Esophagus muscularis mucosa (tissue), 4 donors: ENCODE measurements at regions not wholly inside any gene's neighbourhood (a gene's known extent, or its start where the extent isn't known, plus 50 kb on each side); places are given as distances from the start of the nearest gene placed in this dataset.

Source experiments
- DNase-seq: peaks from one replicate; pipeline ENCODE4 v3.0.0-alpha.2; 2017; ENCODE audit errors: extremely low spot score
- H3K27ac ChIP-seq, 4 donors: fragments of 200-600 bp; sonication (generic); replicated peaks in 1 of 4; 1 replicate in 3 of 4; 2 replicates in 1 of 4; pipeline ENCODE4 v1.5.1; 2016 to 2019; ENCODE audit warnings: mild to moderate bottlenecking in 1 of 4
- H3K27me3 ChIP-seq, 4 donors: fragments of 200-600 bp; sonication (generic); one replicate each; pipeline versions ENCODE4 v1.5.1 to v1.6.0; 2016 to 2019
- H3K36me3 ChIP-seq, 4 donors: fragments of 200-600 bp; sonication (generic); one replicate each; pipeline ENCODE4 v1.5.1; 2016 to 2019
- H3K4me1 ChIP-seq, 4 donors: fragments of 200-600 bp; sonication (generic); one replicate each; pipeline ENCODE4 v1.5.1; 2016 to 2019
- H3K4me3 ChIP-seq, 4 donors: fragments of 200-600 bp; sonication (generic); 1 replicate in 2 of 4; 2 replicates in 2 of 4; pipeline ENCODE4 v1.5.1; 2016 to 2019; ENCODE audit warnings: mild to moderate bottlenecking in 4 of 4, moderate library complexity in 1 of 4
- H3K9me3 ChIP-seq, 4 donors: fragments of 200-600 bp; sonication (generic); 1 replicate in 3 of 4; 2 replicates in 1 of 4; pipeline ENCODE4 v1.5.1; 2016 to 2019
- EP300 ChIP-seq: sonication (generic); formaldehyde crosslinking; IDR thresholded peaks from one replicate; pipeline ENCODE4 v1.6.1; 2017; ENCODE audit warnings: antibody characterized with exemption
- POLR2A ChIP-seq: fragments of 450-650 bp; IDR thresholded peaks from one replicate; pipeline ENCODE4 v1.6.1; 2017; ENCODE audit warnings: antibody characterized with exemption, moderate library complexity, mild to moderate bottlenecking, low read depth
- POLR2AphosphoS5 ChIP-seq, 2 donors: sonication (generic); formaldehyde crosslinking; IDR thresholded peaks; one replicate each; pipeline ENCODE4 v1.6.1; 2017; ENCODE audit warnings: antibody characterized with exemption in 2 of 2
- WGBS: methylation state at CpG from one replicate; pipeline ENCODE4 v1.1.5; 2018; 5-methylcytosine and 5-hydroxymethylcytosine counted together
- intact Hi-C: fragments of 100-400 bp; cut with DNase I; formaldehyde crosslinking; loops from one replicate; pipeline ENCODE4 v1.15.1; 2023
- TF ChIP-seq, protein P1 (sequence below), 3 experiments: fragments of 200-600 bp in 2 of 3; fragments of 450-650 bp in 1 of 3; sonication (generic) in 2 of 3; IDR thresholded peaks; one replicate each; pipeline ENCODE4 v1.5.1; 2017 to 2019; ENCODE audit warnings: antibody characterized with exemption in 3 of 3, mild to moderate bottlenecking in 2 of 3, moderate library complexity in 1 of 3

DNA sequence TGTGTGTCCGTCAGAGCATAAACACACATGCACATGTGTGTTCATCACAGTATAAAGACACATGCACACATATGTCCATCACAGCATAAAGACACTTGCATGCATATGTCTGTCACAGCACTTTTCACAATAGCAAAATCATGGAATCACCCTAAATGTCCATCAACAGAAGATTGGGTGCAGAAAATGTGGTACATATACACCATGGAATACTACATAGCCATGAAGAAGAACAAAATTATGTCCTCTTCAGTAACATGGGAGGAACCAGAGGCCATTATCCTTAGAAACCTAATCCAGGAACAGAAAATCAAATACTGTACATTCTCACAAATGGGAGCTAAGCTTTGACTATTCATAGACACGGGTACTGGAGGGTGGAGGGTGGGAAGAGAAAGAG, 732.2 kb downstream of the GALR1 start:
- H3K9me3 ChIP-seq, result no peaks in the 10 kb centered on the region
- H3K4me3 ChIP-seq, result no peak overlapping the region
- no peaks in the 10 kb centered on the region for H3K27me3 ChIP-seq
- no peaks in the 10 kb centered on the region for H3K4me1 ChIP-seq
- intact Hi-C loops, result no loop called here
- DNase-seq, result no peak
- TF ChIP-seq, protein P1, sequence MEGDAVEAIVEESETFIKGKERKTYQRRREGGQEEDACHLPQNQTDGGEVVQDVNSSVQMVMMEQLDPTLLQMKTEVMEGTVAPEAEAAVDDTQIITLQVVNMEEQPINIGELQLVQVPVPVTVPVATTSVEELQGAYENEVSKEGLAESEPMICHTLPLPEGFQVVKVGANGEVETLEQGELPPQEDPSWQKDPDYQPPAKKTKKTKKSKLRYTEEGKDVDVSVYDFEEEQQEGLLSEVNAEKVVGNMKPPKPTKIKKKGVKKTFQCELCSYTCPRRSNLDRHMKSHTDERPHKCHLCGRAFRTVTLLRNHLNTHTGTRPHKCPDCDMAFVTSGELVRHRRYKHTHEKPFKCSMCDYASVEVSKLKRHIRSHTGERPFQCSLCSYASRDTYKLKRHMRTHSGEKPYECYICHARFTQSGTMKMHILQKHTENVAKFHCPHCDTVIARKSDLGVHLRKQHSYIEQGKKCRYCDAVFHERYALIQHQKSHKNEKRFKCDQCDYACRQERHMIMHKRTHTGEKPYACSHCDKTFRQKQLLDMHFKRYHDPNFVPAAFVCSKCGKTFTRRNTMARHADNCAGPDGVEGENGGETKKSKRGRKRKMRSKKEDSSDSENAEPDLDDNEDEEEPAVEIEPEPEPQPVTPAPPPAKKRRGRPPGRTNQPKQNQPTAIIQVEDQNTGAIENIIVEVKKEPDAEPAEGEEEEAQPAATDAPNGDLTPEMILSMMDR (IDR thresholded peaks at IDR 0.05), result no peak
- TF ChIP-seq EP300 (no peak), POLR2AphosphoS5 (IDR thresholded peaks at IDR 0.05) (no peak), POLR2A (no peak)
- 90% methylated on average over 2 of the region's 2 CpGs for WGBS
- no peak overlapping the region for H3K27ac ChIP-seq
- H3K36me3 ChIP-seq, result no peaks in the 10 kb centered on the region

DNA sequence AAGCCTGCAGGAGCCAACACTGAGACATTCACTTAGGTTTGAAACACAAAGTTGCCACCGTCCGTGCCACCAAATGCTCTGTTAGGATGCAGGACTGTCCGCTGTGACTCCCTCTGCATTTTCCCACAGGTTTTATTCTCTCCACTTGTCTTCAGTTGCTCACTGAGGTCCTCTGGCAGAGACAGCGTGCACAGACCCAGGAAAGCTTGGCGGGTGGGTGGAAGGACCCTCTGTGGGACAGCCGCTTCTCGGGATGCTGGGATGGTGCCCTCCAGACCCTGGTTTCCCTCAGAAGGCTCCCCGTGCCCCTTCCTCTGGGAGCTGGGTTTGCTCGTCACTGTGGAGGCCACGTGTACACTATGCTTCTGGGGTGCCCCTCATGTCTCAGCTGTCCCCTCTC, 733.6 kb downstream of the GALR1 start:
- H3K4me3 ChIP-seq, result no peak overlapping the region
- intact Hi-C loops, result no loop called here

DNA sequence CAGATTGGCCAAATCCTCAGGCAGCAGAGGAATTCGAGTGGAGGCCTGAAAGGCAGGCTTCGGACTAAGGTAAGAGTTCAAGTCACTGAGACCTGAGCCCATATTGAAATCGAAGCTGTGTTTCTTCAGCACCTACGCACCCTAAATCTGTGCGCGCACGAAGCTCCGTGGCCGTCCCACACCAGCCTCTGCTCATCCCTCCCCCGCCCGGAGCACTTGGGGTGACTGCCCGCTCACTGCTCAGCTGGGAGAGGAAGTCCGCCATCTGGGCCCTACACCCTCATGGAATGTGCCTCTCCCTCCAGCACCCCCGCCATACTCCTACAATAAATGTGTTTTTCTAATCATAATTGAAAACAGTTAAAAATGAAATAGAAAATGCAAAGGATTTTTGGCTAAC, 734.5 kb downstream of the GALR1 start:
- no peak overlapping the region for H3K4me3 ChIP-seq
- no peaks in the 10 kb centered on the region for H3K27me3 ChIP-seq
- WGBS, result 87% methylated on average over 14 of the region's 14 CpGs
- intact Hi-C loops, result no loop called here
- TF ChIP-seq, protein P1 (IDR thresholded peaks at IDR 0.05), result no peak
- TF ChIP-seq POLR2AphosphoS5 (IDR thresholded peaks at IDR 0.05) (no peak), EP300 (no peak)
- H3K9me3 ChIP-seq, result no peaks in the 10 kb centered on the region
- H3K36me3 ChIP-seq, result no peaks in the 10 kb centered on the region
- no peak for DNase-seq
- H3K27ac ChIP-seq, result no peak overlapping the region
- no peaks in the 10 kb centered on the region for H3K4me1 ChIP-seq

More for the DNA sequence above, 733.6 kb downstream of the GALR1 start:
- H3K27me3 ChIP-seq, result no peaks in the 10 kb centered on the region
- no peak for TF ChIP-seq EP300
- TF ChIP-seq, protein P1 (IDR thresholded peaks at IDR 0.05), result no peak
- no peaks in the 10 kb centered on the region for H3K4me1 ChIP-seq
- no peaks in the 10 kb centered on the region for H3K9me3 ChIP-seq
- no peak overlapping the region for H3K27ac ChIP-seq
- H3K36me3 ChIP-seq, result no peaks in the 10 kb centered on the region
- DNase-seq, result no peak
- WGBS, result 80% methylated on average over 8 of the region's 10 CpGs

DNA sequence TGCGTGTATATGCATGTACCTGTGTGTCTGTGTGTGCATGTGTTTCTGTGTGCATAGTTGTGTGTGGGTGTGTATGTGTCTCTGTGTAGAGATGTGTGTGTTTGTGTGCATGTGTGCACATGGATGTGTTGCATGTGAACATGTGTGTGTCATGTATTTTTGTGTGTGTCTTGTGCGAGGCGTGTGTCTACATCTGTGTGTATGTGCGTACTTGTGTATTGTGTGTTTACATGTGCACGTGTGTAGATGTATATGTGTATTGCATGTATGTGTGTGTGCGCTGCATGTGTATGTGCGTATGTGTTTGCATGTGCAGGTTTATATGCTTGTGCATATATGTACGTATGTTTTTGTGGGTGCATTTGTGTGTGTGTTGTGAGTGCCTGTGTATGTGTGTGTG, 735.2 kb downstream of the GALR1 start:
- TF ChIP-seq EP300, result no peak
- TF ChIP-seq, protein P1 (IDR thresholded peaks at IDR 0.05), result no peak
- no peak for TF ChIP-seq POLR2A
- no peak for TF ChIP-seq POLR2AphosphoS5 (IDR thresholded peaks at IDR 0.05)
- no peak for DNase-seq
- intact Hi-C loops, result no loop called here

DNA sequence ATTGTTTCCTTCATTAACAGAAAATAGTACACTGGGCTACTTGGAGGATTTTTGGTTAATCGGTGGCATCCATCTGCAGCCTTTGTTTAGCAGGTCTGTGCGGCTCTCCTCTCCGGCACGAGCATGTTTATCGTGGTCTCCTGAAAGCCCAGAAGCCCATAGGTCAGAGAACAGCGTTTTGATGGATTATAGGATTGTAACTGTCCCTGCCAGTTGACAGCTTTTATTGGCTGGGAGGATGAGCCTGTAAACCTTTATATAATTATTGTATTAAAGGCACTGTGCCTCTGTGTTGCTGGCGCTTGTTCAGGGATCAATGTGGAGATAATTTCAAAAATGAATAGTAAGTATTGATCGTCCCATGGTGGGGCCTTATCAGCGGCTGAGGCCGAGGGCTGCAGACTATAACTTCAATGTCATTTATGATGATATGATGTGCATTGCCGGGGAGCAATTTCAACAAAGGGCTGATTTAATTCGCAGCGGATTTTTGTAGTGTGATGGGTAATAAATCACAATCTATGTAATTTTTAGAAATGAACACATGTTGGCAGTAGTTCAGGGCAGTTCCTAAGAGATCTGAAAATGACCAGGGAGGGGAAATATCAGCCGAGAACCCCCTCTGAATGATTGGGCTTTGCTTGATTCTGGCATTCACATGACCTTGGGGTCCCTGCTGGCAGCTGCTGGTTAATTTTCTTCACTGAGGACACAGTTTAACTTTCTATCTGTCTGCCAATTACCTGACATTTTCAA, 736.1 kb downstream of the GALR1 start:
- no peak for TF ChIP-seq POLR2A
- TF ChIP-seq, protein P1 (IDR thresholded peaks at IDR 0.05), result no peak
- TF ChIP-seq EP300, result no peak
- TF ChIP-seq POLR2AphosphoS5 (IDR thresholded peaks at IDR 0.05), result no peak
- no peak overlapping the region for H3K4me3 ChIP-seq

More for the DNA sequence above, 735.2 kb downstream of the GALR1 start:
- Histone ChIP-seq H3K4me3 (no peak overlapping the region), H3K9me3 (no peaks in the 10 kb centered on the region), H3K4me1 (no peaks in the 10 kb centered on the region), H3K27me3 (no peaks in the 10 kb centered on the region), H3K36me3 (no peaks in the 10 kb centered on the region), H3K27ac (no peak overlapping the region)
- 89% methylated on average over 8 of the region's 8 CpGs for WGBS

More for the DNA sequence above, 736.1 kb downstream of the GALR1 start:
- Histone ChIP-seq H3K27me3 (no peaks in the 10 kb centered on the region), H3K9me3 (no peaks in the 10 kb centered on the region), H3K36me3 (no peaks in the 10 kb centered on the region), H3K27ac (no peak overlapping the region), H3K4me1 (no peaks in the 10 kb centered on the region)
- WGBS, result 45% methylated on average over 11 of the region's 14 CpGs
- intact Hi-C loops, result no loop called here
- DNase-seq, result no peak
